GM18498 (cell line): ENCODE measurements at regions not wholly inside any gene's neighbourhood (a gene's known extent, or its start where the extent isn't known, plus 50 kb on each side); places are given as distances from the start of the nearest gene placed in this dataset.
"Not testable (repeated sequence)": the region's sequence is repeated elsewhere in the genome, so short reads cannot be mapped to it uniquely, and the experiment has no call there.

Experiments used
- ATAC-seq: cut with Tn5 transposase; IDR thresholded peaks from one replicate; pipeline ENCODE4 v1.9.1; 2021; ENCODE audit warnings: mild to moderate bottlenecking, moderate library complexity; ENCODE audit not compliant: unreplicated experiment

- ATAC-seq = no peak
Measured at GRCh38 chr1:166384948-166385347, 218.1 kb upstream of the FAM78B start.

- no peak for ATAC-seq
Measured at GRCh38 chr1:166390366-166391033, 223.7 kb upstream of the FAM78B start.

GRCh38 chr1:166391279-166392066 lies 224.7 kb upstream of the FAM78B start:
- no peak for ATAC-seq

GRCh38 chr1:166395729-166396128 lies 228.9 kb upstream of the FAM78B start:
- no peak for ATAC-seq

- not testable (repeated sequence) for ATAC-seq
Measured at GRCh38 chr1:166409253-166410082, 242.7 kb upstream of the FAM78B start.

- ATAC-seq = no peak
Measured at GRCh38 chr1:166410083-166410385, 243.2 kb upstream of the FAM78B start.

- ATAC-seq = not testable (repeated sequence)
Measured at GRCh38 chr1:166416831-166417230, 250.0 kb upstream of the FAM78B start.

- no peak for ATAC-seq
Measured at GRCh38 chr1:166418344-166418933, 251.6 kb upstream of the FAM78B start.

- ATAC-seq = not testable (repeated sequence)
Measured at GRCh38 chr1:166422586-166422985, 255.8 kb upstream of the FAM78B start.

- ATAC-seq = no peak
Measured at GRCh38 chr1:166432655-166433054, 265.9 kb upstream of the FAM78B start.

- peak; percentile 64 for ATAC-seq
Measured at GRCh38 chr1:166433404-166434304, 266.9 kb upstream of the FAM78B start.

- ATAC-seq = no peak
Measured at GRCh38 chr1:166457700-166458099, 290.9 kb upstream of the FAM78B start.

- no peak for ATAC-seq
Measured at GRCh38 chr1:166464333-166464732, 297.5 kb upstream of the FAM78B start.

- no peak for ATAC-seq
Measured at GRCh38 chr1:166470014-166470413, 303.2 kb upstream of the FAM78B start.

- ATAC-seq = no peak
Measured at GRCh38 chr1:166470441-166470840, 303.6 kb upstream of the FAM78B start.

GRCh38 chr1:166471359-166471758 lies 304.6 kb upstream of the FAM78B start:
- ATAC-seq = no peak

GRCh38 chr1:166479052-166479631 lies 312.3 kb upstream of the FAM78B start:
- ATAC-seq = peak; percentile 76

GRCh38 chr1:166484471-166484870 lies 317.7 kb upstream of the FAM78B start:
- ATAC-seq = no peak

GRCh38 chr1:166484871-166485270 lies 318.1 kb upstream of the FAM78B start:
- ATAC-seq = no peak

GRCh38 chr1:166485620-166486019 lies 318.8 kb upstream of the FAM78B start:
- no peak for ATAC-seq
